Activated gamma-delta T cell treated with Interleukin-2 at 50 U/mL for 16 hours (primary cell): ENCODE measurements at regions not wholly inside any gene's neighbourhood (a gene's known extent, or its start where the extent isn't known, plus 50 kb on each side); places are given as distances from the start of the nearest gene placed in this dataset.
A peak's percentile ranks its signal among the peaks of the same experiment; 100 is the strongest.

ENCODE experiments used
- DNase-seq: peaks from one replicate; pipeline ENCODE4 v3.0.0-alpha.2; 2020

- DNase-seq = no peak
These were observed 107.7 kb upstream of the SPATA13 start for GRCh38 chr13:24052547-24053518.

GRCh38 chr13:24053519-24054251 lies 106.8 kb upstream of the SPATA13 start:
- DNase-seq = peak; percentile 52

GRCh38 chr13:24056616-24057137 lies 103.8 kb upstream of the SPATA13 start:
- no peak for DNase-seq

GRCh38 chr13:24060993-24061392 lies 99.5 kb upstream of the SPATA13 start:
- DNase-seq = no peak

DNA sequence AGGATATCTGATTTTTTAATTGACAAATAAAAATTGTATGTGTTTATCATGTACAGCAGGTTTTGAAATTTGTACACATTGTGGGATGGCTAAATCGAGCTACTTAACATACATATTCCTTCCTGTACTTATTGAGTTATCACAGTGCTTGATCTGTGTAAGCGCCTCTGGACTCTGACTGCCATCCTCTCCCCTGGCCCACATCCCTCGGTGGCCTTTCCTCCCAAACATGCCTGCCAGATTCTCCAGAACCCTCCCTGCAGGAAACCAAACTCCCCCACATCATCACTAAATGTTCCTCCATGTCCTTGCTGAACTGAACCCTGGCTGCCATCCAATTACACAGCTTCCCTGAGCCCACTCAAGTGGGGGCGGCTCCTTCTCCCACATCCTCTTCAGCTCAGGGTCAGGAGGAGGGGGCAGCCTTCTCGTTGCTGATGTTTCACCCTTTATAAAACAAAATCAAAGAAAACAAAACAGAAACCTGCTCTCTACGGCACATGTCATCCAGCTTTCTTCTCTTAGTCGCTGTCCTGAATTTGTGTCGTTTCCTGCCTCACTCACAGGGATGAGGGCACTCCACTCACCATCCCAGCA lies 97.1 kb upstream of the SPATA13 start:
- DNase-seq = no peak

DNA sequence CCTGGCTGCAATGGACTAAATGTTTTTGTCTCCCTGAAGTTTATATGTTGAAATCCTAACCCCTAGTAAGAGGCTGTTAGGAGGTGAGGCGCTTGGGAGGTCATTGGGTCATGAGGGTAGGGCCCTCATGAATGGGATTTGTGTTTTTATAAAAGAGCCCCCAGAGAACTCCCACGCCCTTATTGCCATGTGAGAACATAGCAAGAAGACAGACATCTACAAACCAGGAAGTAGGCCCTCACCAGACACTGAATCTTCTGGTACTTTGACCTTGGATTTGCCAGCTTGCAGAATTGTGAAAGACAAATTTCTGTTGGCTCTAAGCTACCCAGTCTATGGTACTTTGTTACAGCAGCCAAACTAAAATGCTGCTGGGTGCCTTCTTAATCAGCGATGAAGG lies 96.1 kb upstream of the SPATA13 start:
- no peak for DNase-seq

GRCh38 chr13:24065176-24065575 lies 95.3 kb upstream of the SPATA13 start:
- DNase-seq = no peak

GRCh38 chr13:24066405-24067295 lies 93.9 kb upstream of the SPATA13 start:
- no peak for DNase-seq

- DNase-seq = no peak
These were observed 92.0 kb upstream of the SPATA13 start for GRCh38 chr13:24068472-24068871.

DNA sequence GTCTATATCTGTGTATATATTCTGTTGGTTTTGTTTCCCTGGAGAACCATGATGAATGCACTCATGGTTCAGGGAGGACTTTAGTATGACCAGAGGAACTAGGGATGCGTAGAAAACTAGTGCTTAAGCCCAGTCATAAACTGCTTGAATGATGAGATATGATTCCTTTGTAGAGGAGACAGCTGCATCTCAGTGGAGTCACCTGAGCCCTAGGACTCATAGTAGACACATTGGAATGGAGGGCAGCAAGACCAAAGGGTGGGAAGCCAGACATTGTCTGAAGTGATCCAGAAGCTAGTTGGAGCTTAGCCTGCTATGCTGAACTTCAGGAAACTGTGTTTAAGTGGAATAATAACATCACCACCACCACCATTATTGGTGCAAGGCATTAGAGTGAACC lies 89.5 kb upstream of the SPATA13 start:
- DNase-seq = no peak

DNA sequence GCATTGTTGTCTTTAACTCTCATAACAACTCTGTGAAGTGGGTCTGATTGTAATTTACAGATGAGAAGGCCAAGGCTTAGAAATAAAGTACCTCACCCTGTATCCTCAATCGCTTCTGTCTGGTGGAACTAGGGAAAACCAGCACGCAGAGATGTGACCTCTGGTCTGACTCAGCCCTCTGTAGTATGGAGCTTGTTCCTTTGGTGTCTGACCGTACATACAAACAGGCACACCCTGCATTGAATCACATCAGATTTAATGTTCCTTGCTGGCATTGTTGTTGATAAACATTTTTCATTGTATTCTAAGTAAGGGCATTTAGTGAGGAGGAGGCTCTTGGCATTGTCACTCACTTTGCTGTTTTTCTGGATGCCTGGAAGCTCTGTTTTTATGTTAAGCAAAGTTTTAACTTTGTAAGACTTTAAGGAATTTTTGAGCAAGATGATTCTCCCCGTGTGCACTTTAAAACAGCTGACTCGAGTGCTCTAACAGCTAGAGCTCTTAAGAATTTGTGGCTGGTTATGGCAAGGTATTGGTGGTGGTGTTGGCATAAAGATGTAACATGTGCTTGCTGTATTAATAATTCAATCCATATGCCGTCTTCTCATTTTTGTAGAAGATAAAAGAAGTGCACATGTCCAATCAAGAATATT lies 89.0 kb upstream of the SPATA13 start:
- DNase-seq = no peak

DNA sequence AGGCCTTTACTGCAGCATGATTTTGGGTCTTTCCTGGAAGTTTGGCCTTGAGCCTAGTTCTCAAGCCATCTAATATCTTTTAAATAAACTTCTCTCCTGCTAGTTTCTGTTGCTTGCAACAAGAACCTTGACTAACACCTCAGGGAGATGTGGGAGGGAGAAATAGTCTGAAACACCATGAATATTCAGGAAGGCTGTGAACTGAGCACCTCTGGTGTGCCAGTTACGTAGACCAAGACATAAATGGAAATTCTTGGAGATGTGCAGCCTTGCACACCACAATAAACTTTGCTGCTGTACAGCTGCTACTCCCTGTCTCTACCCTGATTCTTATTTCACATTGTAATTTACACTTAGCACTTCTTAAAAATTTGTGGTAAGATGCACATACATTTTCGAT lies 86.9 kb upstream of the SPATA13 start:
- no peak for DNase-seq

DNA sequence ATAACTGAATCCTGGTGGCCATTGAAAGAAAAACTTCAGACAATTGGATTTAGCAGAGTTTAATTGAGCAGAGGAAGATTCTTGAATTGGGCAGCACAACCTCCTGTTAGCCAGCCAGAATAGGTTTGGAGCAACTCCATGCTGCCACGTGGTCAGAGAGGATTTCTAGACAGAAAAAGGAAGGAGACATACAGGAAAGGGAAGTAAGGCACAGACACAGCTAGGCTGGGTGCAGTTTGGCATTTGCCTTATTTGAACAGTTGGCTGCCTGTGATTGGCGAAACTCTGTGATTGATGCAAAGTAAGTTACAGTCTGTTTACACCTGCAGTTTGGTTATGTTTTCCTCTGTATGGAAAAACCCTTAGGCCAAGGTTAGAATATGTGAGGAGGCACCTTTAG lies 85.8 kb upstream of the SPATA13 start:
- DNase-seq = no peak

GRCh38 chr13:24075137-24075975 lies 85.2 kb upstream of the SPATA13 start:
- DNase-seq = no peak

- DNase-seq = no peak
These were observed 84.4 kb upstream of the SPATA13 start for GRCh38 chr13:24076109-24076508.

DNA sequence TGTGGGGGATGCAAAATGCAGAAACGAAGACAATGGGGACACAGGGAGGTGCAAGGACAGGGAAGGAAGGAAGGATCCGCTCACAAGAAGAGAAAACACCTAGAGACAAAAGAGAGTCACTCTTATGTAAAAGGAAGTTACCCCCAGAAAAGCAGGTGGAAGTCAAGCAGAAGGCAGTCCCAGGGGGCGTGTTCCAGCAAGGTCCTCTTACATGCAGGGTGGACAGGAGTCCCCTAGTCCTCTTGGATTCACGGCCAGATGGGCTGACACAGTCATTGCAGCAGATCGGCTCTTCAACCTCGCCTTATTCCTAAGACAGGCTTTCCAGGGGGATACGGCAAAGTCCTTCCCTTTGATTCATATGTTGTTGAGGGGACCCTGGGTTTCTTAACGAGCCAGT lies 83.9 kb upstream of the SPATA13 start:
- DNase-seq = no peak

GRCh38 chr13:24080134-24080533 lies 80.4 kb upstream of the SPATA13 start:
- no peak for DNase-seq

DNA sequence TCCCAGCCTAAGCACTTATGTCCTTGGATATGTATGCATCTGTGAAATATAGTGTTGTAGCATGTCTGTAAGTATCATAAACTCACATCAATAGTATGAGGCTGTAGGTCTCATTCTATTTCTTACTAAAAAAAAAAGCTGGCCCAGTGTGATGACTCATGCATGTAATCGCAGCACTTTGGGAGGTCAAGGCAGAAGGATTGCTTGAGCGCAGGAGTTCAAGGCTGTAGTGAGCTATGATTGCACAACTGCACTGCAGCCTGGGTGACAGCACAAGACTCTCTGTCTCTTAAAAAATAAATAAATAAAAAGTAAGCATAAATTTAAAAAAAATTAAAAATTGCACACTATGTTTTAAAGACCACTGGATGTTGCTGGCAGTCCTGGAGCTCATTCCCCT lies 79.1 kb upstream of the SPATA13 start:
- no peak for DNase-seq

DNA sequence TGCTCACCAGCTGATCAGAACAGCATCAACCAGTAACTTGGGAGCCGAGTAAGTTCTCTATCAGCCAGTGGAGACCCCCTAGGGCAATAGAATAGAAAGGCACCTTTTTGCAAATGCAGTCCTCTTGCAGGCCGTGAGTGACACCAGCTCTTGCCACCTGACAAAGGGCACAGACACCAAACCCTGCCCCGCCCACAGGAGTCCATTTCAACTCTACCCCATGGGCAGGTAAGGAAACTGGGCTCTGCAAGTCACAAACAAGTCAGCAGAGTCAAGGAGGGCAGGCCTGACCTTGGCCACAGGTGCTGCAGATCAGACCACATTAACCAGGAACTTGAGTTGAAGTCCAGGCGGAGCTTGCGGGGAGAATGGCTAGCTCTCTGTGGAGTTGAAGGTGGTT lies 77.4 kb upstream of the SPATA13 start:
- no peak for DNase-seq

GRCh38 chr13:24083722-24084421 lies 76.6 kb upstream of the SPATA13 start:
- DNase-seq = no peak
